Ishikawa (cell line): ENCODE measurements at regions not wholly inside any gene's neighbourhood (a gene's known extent, or its start where the extent isn't known, plus 50 kb on each side); places are given as distances from the start of the nearest gene placed in this dataset.

ENCODE experiments used
- CEBPB ChIP-seq: IDR thresholded peaks from 2 replicates; pipeline ENCODE4 v1.6.1; 2012
- CREB1 ChIP-seq: IDR thresholded peaks from 2 replicates; pipeline ENCODE4 v1.6.1; 2012; ENCODE audit warnings: low read depth
- TAF1 ChIP-seq: IDR thresholded peaks from 2 replicates; pipeline ENCODE4 v1.6.1; 2012; ENCODE audit warnings: low read depth, mild to moderate bottlenecking
- YY1 ChIP-seq: IDR thresholded peaks from 2 replicates; pipeline ENCODE4 v1.6.1; 2012; ENCODE audit warnings: low read depth
- TF ChIP-seq, protein P1 (sequence below): IDR thresholded peaks from 2 replicates; pipeline ENCODE4 v1.6.1; 2012; ENCODE audit warnings: low read depth, mild to moderate bottlenecking

DNA sequence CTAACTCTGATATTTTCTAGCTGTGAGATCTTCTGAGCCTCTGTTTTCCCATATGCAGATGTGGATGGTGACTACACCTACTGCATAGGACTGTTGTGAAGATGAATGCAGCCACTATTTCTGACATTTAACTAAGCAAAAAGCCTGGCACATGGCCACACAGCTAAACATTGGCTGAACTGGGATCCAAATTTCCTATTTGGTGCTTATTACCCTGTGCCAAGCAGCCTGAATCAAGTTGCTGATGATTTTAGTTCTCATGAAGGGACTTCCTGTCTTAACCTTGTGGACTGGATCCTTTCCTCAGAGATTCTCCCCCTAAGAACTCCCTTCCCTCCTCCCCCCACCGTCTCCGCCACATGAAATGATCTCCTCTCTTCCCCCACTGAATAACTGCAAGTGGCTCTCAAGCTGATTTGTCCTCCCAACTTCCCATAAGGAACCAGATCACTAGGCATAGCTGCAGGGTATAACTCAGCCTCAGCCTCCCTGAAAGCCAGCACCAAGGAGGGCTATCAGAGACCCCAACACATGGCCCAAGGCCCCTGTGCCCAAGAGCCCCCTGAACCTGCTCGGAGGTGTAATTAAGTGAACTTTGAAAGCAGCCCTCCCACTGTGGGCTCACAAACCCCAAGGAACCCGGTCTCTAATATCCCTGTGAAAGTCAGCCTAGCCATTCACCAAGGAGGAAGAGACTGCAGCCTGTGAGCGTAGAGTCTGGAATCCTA, 55.7 kb downstream of the MAFB start:
- TF ChIP-seq TAF1 (no peak), CEBPB (no peak), YY1 (no peak), CREB1 (no peak)
- TF ChIP-seq, protein P1, sequence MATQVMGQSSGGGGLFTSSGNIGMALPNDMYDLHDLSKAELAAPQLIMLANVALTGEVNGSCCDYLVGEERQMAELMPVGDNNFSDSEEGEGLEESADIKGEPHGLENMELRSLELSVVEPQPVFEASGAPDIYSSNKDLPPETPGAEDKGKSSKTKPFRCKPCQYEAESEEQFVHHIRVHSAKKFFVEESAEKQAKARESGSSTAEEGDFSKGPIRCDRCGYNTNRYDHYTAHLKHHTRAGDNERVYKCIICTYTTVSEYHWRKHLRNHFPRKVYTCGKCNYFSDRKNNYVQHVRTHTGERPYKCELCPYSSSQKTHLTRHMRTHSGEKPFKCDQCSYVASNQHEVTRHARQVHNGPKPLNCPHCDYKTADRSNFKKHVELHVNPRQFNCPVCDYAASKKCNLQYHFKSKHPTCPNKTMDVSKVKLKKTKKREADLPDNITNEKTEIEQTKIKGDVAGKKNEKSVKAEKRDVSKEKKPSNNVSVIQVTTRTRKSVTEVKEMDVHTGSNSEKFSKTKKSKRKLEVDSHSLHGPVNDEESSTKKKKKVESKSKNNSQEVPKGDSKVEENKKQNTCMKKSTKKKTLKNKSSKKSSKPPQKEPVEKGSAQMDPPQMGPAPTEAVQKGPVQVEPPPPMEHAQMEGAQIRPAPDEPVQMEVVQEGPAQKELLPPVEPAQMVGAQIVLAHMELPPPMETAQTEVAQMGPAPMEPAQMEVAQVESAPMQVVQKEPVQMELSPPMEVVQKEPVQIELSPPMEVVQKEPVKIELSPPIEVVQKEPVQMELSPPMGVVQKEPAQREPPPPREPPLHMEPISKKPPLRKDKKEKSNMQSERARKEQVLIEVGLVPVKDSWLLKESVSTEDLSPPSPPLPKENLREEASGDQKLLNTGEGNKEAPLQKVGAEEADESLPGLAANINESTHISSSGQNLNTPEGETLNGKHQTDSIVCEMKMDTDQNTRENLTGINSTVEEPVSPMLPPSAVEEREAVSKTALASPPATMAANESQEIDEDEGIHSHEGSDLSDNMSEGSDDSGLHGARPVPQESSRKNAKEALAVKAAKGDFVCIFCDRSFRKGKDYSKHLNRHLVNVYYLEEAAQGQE = no peak
